Cardiac fibroblast (primary cell): ENCODE measurements at regions not wholly inside any gene's neighbourhood (a gene's known extent, or its start where the extent isn't known, plus 50 kb on each side); places are given as distances from the start of the nearest gene placed in this dataset.
A peak's percentile ranks its signal among the peaks of the same experiment; 100 is the strongest.
"Not testable (repeated sequence)": the region's sequence is repeated elsewhere in the genome, so short reads cannot be mapped to it uniquely, and the experiment has no call there.

ENCODE experiments used
- DNase-seq, 2 donors: peaks; one replicate each; pipeline versions ENCODE4 v3.0.0 to v3.0.0-alpha.2; 2010; ENCODE audit warnings: low read depth in 2 of 2
- H3K4me3 ChIP-seq, 2 donors: replicated peaks in 1 of 2; 1 replicate in 1 of 2; 2 replicates in 1 of 2; pipeline ENCODE4 v1.5.1; 2011; ENCODE audit warnings: low read depth in 2 of 2, low read length in 2 of 2, mild to moderate bottlenecking in 2 of 2, moderate library complexity in 1 of 2
- CTCF ChIP-seq: IDR thresholded peaks from one replicate; pipeline ENCODE4 v1.5.1; 2011; ENCODE audit warnings: low read depth, mild to moderate bottlenecking, low read length, inconsistent platforms

GRCh38 chr7:142586611-142587010, 162.7 kb upstream of the PRSS1 start:
- TF ChIP-seq CTCF = no peak
- no peak for DNase-seq
- H3K4me3 ChIP-seq = no peak overlapping the region

GRCh38 chr7:142585425-142585824, 163.8 kb upstream of the PRSS1 start:
- TF ChIP-seq CTCF = no peak
- H3K4me3 ChIP-seq = no peak overlapping the region
- no peak for DNase-seq

- DNase-seq = peak; percentile 37 to 38
- TF ChIP-seq CTCF = no peak
- H3K4me3 ChIP-seq = no peak overlapping the region
Observed at GRCh38 chr7:142584765-142585164, 164.5 kb upstream of the PRSS1 start.

GRCh38 chr7:142583446-142583845, 165.8 kb upstream of the PRSS1 start:
- peak; percentile 53 to 89 for DNase-seq
- no peak overlapping the region for H3K4me3 ChIP-seq
- TF ChIP-seq CTCF = no peak

- H3K4me3 ChIP-seq = no peak overlapping the region
- no peak for TF ChIP-seq CTCF
- no peak for DNase-seq
Observed at GRCh38 chr7:142582351-142582750, 166.9 kb upstream of the PRSS1 start.

- no peak for TF ChIP-seq CTCF
- peak; percentile 41 to 43 for DNase-seq
- no peak overlapping the region for H3K4me3 ChIP-seq
Observed at GRCh38 chr7:142581341-142581740, 167.9 kb upstream of the PRSS1 start.

GRCh38 chr7:142579946-142580345, 169.3 kb upstream of the PRSS1 start:
- H3K4me3 ChIP-seq = no peak overlapping the region
- no peak for TF ChIP-seq CTCF
- no peak for DNase-seq

GRCh38 chr7:142575351-142575750, 173.9 kb upstream of the PRSS1 start:
- DNase-seq, H3K4me3 ChIP-seq: not testable (repeated sequence)
